ENCODE measurements at regions not wholly inside any gene's neighbourhood (a gene's known extent, or its start where the extent isn't known, plus 50 kb on each side); places are given as distances from the start of the nearest gene placed in this dataset.

DNA sequence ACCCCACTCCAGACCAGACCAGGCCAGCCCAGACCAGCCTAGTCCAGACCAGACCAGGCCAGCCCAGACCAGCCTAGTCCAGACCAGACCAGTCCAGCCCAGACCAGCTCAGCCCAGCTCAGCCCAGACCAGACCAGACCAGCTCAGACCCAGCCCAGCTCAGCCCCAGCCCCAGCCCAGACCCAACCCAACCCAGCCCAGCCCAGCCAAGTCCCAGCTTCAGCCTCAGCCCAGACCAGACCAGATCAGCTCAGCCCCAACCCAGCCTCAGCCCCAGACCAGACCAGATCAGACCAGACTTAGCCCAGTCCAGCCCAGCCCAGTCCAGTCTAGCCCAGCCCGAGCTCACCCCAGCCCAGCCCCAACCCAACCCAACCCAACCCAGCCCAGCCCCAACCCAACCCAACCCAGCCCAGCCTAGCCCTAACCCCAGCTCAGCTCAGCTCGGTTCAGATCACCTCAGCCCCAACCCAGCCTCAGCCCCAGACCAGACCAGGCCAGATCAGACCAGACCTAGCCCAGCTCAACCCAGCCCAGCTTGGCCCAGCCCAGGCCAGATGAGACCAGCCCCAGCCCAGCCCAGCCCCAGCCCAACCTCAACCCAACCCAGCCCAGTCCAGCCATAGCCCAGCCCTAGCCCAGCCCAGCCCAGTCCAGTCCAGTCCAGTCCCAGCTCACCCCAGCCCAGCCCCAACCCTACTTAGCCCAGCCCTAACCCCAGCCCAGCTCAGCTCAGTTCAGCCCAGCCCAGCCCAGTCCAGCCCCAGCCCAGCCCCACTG lies 204.7 kb downstream of the BCL11B start:
- no peak for DNase-seq

GRCh38 chr14:99067927-99068326 lies 204.1 kb downstream of the BCL11B start:
- DNase-seq, result no peak

DNA sequence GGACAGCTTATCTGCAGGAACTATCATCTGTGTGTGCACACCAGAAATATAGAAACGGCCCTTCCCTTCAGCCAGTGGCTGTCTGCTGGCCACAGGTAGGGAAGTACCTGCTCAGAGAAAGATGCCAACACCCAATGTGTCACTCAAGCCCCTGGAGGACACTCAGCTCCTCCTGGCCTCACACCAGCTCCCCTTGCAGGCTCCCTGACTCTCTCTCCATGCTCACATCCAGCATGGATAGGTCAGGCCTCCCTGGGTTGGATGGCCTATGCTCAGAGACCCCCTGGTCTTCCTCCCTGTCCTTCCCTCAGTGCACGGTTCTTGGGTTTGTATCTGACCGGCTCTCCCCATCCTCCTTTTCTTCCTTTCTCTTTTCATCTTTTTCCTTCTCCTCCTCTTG lies 202.1 kb downstream of the BCL11B start:
- no peak for DNase-seq

GRCh38 chr14:99072433-99072832 lies 199.6 kb downstream of the BCL11B start:
- DNase-seq, result no peak

GRCh38 chr14:99072956-99073355 lies 199.0 kb downstream of the BCL11B start:
- no peak for DNase-seq

GRCh38 chr14:99073431-99073830 lies 198.6 kb downstream of the BCL11B start:
- DNase-seq, result no peak

GRCh38 chr14:99075061-99075460 lies 196.9 kb downstream of the BCL11B start:
- DNase-seq, result no peak

DNA sequence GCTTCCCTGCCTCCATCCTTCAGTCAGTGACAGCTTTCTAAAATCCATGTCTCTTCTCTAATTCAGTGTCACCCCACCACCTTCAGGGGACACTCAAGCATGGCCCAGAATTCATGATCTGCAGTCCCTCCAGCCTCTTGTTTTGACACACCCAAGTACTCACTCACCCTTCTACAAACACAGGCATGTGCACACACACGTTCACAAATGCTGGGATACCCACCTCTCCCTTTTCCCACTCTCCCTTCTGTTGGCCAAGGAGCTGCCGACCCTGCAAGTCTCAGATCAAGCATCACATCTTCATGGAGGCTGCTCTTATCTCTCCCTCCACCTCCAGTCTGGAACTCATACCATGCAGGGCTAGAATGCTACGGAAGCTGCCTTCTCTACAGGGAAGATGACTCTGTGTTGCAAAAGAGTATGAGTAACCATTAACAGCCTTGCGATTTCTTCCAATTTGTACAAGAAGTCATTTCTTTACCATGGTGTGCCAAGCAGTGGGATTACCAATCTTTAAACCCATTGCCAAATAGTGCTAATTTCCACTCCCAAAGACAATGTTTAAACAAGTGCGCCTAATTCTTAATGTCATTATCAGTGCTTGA lies 196.1 kb downstream of the BCL11B start:
- DNase-seq, result no peak

GRCh38 chr14:99077076-99077843 lies 194.7 kb downstream of the BCL11B start:
- DNase-seq, result no peak

- no peak for DNase-seq
Observed at GRCh38 chr14:99077844-99078236, 194.2 kb downstream of the BCL11B start.

- DNase-seq, result no peak
Observed at GRCh38 chr14:99078426-99078825, 193.6 kb downstream of the BCL11B start.

- no peak for DNase-seq
Observed at GRCh38 chr14:99079061-99079727, 192.8 kb downstream of the BCL11B start.

GRCh38 chr14:99080306-99080705 lies 191.7 kb downstream of the BCL11B start:
- DNase-seq, result no peak

DNA sequence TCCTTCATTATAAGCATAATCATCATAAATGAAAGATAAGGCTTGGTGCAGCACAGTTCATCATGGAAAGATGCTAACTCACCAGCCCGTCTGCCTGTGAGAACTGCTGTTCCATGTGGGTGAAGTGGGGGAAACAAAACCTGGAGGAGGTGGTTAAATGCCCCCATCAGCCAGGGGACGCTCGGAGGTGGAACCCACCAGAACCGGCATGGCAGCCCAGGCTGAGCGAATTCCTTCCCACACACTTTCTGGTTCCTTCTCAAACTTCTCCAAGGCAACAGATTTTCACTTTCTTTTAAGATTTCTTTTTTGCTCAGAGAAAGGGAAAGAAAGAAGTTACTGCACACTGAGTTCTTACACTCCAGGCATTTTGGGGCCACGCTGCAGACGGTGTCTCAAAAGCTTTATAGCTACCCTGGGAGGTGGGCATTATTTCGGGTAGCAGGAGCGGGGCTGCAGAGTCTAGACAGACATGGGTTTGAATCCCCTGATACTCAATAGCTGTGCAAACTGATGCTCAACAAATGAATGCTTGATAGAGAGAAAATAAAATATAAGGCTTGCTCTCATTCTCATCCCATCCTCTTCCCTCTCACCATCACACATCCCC lies 190.7 kb downstream of the BCL11B start:
- DNase-seq, result no peak

DNA sequence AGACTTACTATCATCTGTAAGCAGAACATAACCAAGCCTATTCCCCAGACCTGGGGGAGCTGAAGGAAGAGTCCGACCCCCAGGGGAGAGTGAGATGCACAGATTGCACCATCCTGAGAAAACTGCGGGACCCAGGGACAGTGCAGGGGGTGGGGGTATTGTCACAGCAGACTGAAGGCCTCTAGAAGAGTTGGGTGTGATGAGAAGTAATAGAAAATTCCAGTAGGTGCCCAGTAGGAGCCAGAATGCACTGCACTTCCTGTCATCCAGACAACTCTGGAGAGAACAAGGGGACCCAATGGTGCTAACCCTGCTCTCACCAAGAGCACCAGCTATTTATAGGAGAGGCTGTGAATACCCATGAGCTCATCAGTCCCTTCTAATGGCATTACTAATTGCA lies 190.1 kb downstream of the BCL11B start:
- DNase-seq, result no peak

DNA sequence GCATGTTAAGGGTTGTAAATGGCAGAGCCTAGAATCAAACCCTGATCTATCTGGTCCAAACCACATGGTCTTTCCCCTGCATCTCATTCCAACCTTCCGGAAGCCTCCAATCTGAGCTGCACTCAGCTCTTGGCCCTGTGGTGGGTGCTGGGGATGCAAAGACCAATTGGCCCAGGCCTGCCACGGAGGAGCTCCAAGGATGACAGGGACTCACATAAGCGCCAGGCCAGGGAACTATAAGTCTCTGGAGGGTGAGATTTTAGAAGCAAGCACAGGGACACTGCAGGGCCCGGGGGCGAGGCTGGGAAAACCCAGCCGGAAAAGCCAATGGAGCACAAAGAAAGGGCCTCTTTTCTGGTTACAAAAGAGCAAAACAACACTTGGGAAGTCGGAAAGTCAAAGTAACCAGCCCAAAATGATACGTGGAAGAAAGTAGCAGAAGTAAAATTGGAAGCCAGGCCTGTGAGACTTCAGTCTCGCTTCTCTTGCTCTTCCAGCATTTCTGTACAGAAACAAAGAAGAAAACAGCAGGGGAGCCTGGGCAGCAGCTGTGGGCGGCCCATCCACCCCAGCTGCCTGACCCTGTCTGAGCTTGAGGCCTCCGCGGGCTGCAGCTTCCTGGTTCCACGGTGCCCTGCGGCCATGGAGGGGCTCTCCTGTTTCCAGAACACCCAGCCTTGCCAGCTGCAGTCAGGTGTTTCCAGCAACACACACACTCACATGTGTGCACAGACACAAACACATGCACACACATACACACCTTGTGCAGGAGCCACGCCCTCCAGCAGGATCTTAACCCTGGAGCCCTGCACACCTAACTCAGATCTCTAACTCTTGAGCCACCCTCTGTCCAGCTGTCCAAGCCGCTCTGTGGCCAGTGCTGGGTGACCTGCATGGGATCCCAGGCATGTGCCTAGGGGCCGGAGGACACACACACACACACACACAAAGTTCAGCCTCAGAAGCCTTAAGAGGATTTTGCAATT lies 178.2 kb downstream of the BCL11B start:
- DNase-seq, result no peak

- DNase-seq, result no peak
Observed at GRCh38 chr14:99094901-99095300, 177.1 kb downstream of the BCL11B start.

GRCh38 chr14:99095369-99095768 lies 176.6 kb downstream of the BCL11B start:
- no peak for DNase-seq

GRCh38 chr14:99098199-99098598 lies 173.8 kb downstream of the BCL11B start:
- no peak for DNase-seq

DNA sequence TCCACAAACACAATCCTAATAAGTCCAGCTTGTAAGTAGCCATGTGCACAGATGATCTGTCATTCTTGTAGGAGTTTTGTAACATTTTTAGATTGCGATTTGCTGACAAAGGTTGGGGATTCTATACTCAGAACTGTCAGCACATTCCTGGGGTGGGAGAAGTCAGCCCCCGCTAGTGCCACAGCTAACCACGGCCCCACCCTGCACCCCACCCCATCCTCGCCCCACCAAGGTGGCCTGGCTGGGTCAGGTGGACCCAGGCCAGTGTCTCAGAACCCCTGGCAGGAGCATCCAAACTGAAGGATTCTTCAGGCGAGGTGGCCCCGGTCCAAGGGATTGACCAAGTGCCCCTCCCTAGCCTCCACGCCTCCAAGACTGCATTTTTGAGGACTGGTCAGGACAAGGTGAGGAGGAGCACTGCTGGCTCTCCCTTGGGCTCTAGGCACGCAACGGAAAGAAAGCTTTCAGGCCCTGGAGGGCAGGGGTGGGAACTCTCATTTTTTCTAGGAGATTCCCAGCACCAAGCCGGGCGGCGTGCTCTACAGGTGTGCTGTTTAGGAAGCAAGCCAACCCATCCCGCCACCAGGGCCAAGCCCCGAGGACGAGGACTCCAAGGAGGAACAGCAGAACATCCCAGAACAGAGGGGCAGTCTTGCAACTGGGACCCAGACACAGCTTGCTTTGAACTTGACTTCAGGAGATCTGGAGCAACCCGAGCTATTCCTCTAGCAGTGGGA lies 172.8 kb downstream of the BCL11B start:
- no peak for DNase-seq
